ENCODE measurements at regions not wholly inside any gene's neighbourhood (a gene's known extent, or its start where the extent isn't known, plus 50 kb on each side); places are given as distances from the start of the nearest gene placed in this dataset.

GRCh38 chr10:59557052-59557451 lies 152.6 kb downstream of the SLC16A9 start:
- Histone ChIP-seq H3K27ac (ENCODE audit: low read depth, low read length, poor library complexity, severe bottlenecking) (no peak overlapping the region), H3K9ac (ENCODE audit: low read length) (no peak overlapping the region), H3K79me2 (ENCODE audit: insufficient read depth, low read length) (no peaks in the 10 kb centered on the region), H2AFZ (ENCODE audit: low read length) (no peak overlapping the region), H3K9me2 (ENCODE audit: low read depth, low read length) (no peaks in the 10 kb centered on the region), H3K4me1 (ENCODE audit: insufficient read depth, low read length, severe bottlenecking) (no peaks in the 10 kb centered on the region), H3K27me3 (ENCODE audit: insufficient read depth, low read length) (no peaks in the 10 kb centered on the region), H3K4me2 (ENCODE audit: low read length) (no peak overlapping the region), H3K36me3 (ENCODE audit: insufficient read depth, low read length) (no peaks in the 10 kb centered on the region), H3K9me3 (ENCODE audit: low read length) (no peaks in the 10 kb centered on the region), H4K20me1 (ENCODE audit: insufficient read depth, low read length) (no peaks in the 10 kb centered on the region), H3F3A (ENCODE audit: insufficient read depth, low read length) (no peaks in the 10 kb centered on the region), H3K4me3 (ENCODE audit: low read depth, low read length, poor library complexity, severe bottlenecking) (no peak overlapping the region)
- no peak for TF ChIP-seq CTCF (IDR thresholded peaks at IDR 0.05; ENCODE audit: low read length)
- TF ChIP-seq EZH2 (IDR thresholded peaks at IDR 0.05; ENCODE audit: borderline replicate concordance, low read length) = no peak

- Histone ChIP-seq H3K9me2 (ENCODE audit: low read depth, low read length) (no peaks in the 10 kb centered on the region), H3F3A (ENCODE audit: insufficient read depth, low read length) (no peaks in the 10 kb centered on the region), H3K4me2 (ENCODE audit: low read length) (no peak overlapping the region), H3K4me3 (ENCODE audit: low read depth, low read length, poor library complexity, severe bottlenecking) (no peak overlapping the region), H3K36me3 (ENCODE audit: insufficient read depth, low read length) (no peaks in the 10 kb centered on the region), H3K9ac (ENCODE audit: low read length) (no peak overlapping the region), H4K20me1 (ENCODE audit: insufficient read depth, low read length) (no peaks in the 10 kb centered on the region), H3K79me2 (ENCODE audit: insufficient read depth, low read length) (no peaks in the 10 kb centered on the region), H3K9me3 (ENCODE audit: low read length) (no peaks in the 10 kb centered on the region), H3K27me3 (ENCODE audit: insufficient read depth, low read length) (no peaks in the 10 kb centered on the region), H3K4me1 (ENCODE audit: insufficient read depth, low read length, severe bottlenecking) (no peaks in the 10 kb centered on the region), H2AFZ (ENCODE audit: low read length) (no peak overlapping the region), H3K27ac (ENCODE audit: low read depth, low read length, poor library complexity, severe bottlenecking) (no peak overlapping the region)
- TF ChIP-seq CTCF (IDR thresholded peaks at IDR 0.05; ENCODE audit: low read length) (no peak), EZH2 (IDR thresholded peaks at IDR 0.05; ENCODE audit: borderline replicate concordance, low read length) (no peak)
Observed at GRCh38 chr10:59553162-59553900, 156.3 kb downstream of the SLC16A9 start.

GRCh38 chr10:59550061-59550460 lies 159.6 kb downstream of the SLC16A9 start:
- Histone ChIP-seq H3F3A (ENCODE audit: insufficient read depth, low read length) (no peaks in the 10 kb centered on the region), H3K27me3 (ENCODE audit: insufficient read depth, low read length) (no peaks in the 10 kb centered on the region), H3K36me3 (ENCODE audit: insufficient read depth, low read length) (no peaks in the 10 kb centered on the region), H3K79me2 (ENCODE audit: insufficient read depth, low read length) (no peaks in the 10 kb centered on the region), H3K4me3 (ENCODE audit: low read depth, low read length, poor library complexity, severe bottlenecking) (no peak overlapping the region), H3K4me2 (ENCODE audit: low read length) (no peak overlapping the region), H3K9ac (ENCODE audit: low read length) (no peak overlapping the region), H4K20me1 (ENCODE audit: insufficient read depth, low read length) (no peaks in the 10 kb centered on the region), H3K9me3 (ENCODE audit: low read length) (no peaks in the 10 kb centered on the region), H3K27ac (ENCODE audit: low read depth, low read length, poor library complexity, severe bottlenecking) (no peak overlapping the region), H3K9me2 (ENCODE audit: low read depth, low read length) (no peaks in the 10 kb centered on the region), H3K4me1 (ENCODE audit: insufficient read depth, low read length, severe bottlenecking) (no peaks in the 10 kb centered on the region), H2AFZ (ENCODE audit: low read length) (no peak overlapping the region)
- no peak for TF ChIP-seq EZH2 (IDR thresholded peaks at IDR 0.05; ENCODE audit: borderline replicate concordance, low read length)
- TF ChIP-seq CTCF (IDR thresholded peaks at IDR 0.05; ENCODE audit: low read length) = no peak

All from OCI-LY1 (cell line).